ENCODE measurements at regions not wholly inside any gene's neighbourhood (a gene's known extent, or its start where the extent isn't known, plus 50 kb on each side); places are given as distances from the start of the nearest gene placed in this dataset.

DNA sequence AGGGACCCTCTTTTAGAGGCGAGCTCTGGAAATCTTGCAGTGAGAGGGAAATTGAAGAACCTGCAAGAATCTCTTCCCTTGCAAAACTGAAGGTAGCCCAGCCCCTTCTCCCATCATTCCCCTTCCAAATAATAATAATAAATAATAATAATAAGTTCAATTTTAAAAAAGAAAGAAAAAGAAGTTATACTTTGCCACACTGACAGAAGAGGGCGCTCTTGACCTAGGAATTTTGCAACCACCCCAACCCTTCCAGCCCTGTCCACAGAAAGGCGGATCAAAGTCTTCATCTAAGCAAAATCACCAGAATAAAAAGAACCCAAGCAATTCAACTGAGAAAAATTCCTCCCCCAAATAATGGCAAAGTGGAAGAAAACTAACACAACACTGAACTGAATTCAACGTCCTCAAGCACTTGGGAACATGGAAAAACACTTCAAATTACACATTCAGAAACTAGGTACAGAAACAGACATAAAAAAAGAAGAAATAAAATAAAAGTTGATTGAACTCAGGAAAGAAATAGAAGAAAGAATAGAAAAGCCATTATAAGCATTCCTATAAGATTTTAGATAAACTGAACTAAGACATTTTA, 98.9 kb upstream of the GLS start:
- TF ChIP-seq, protein P1, sequence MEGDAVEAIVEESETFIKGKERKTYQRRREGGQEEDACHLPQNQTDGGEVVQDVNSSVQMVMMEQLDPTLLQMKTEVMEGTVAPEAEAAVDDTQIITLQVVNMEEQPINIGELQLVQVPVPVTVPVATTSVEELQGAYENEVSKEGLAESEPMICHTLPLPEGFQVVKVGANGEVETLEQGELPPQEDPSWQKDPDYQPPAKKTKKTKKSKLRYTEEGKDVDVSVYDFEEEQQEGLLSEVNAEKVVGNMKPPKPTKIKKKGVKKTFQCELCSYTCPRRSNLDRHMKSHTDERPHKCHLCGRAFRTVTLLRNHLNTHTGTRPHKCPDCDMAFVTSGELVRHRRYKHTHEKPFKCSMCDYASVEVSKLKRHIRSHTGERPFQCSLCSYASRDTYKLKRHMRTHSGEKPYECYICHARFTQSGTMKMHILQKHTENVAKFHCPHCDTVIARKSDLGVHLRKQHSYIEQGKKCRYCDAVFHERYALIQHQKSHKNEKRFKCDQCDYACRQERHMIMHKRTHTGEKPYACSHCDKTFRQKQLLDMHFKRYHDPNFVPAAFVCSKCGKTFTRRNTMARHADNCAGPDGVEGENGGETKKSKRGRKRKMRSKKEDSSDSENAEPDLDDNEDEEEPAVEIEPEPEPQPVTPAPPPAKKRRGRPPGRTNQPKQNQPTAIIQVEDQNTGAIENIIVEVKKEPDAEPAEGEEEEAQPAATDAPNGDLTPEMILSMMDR (conservative IDR thresholded peaks at IDR 0.05; ENCODE audit: low read depth, low read length) = peak; percentile 58
- TF ChIP-seq EZH2 (IDR thresholded peaks at IDR 0.05; ENCODE audit: low read length, unreplicated experiment) (no peak), EZH2phosphoT487 (IDR thresholded peaks at IDR 0.05; ENCODE audit: borderline replicate concordance, low read length) (no peak)
